Left cardiac atrium (tissue), 4 donors: ENCODE measurements at regions not wholly inside any gene's neighbourhood (a gene's known extent, or its start where the extent isn't known, plus 50 kb on each side); places are given as distances from the start of the nearest gene placed in this dataset.

Experiments
- ATAC-seq, 2 donors: fragments of 200-7000 bp; cut with Tn5 transposase; one replicate each; pipeline ENCODE4 v1.9.1; 2020; ENCODE audit warnings: mild to moderate bottlenecking in 2 of 2, moderate library complexity in 2 of 2
- DNase-seq: peaks from one replicate; pipeline ENCODE4 v3.0.0-alpha.2; 2020
- intact Hi-C, 2 donors: fragments of 100-400 bp; cut with DNase I; formaldehyde crosslinking; loops; one replicate each; pipeline versions ENCODE4 v1.14.1 to v1.15.1; 2022 to 2023
- donor health status: DM: no; HTN: yes; CAD: no.
- donor health status: DM: no; HTN: yes; CAD: no; lungs with severe emphysema.
- donor health status: DM: yes; HTN: yes; CAD: no.
- donor health status: Dilated cardiomyopathy.

GRCh38 chr13:50141375-50141975 lies 126.2 kb downstream of the KCNRG start:
- DNase-seq (no peak), ATAC-seq (peak in 1 of 2 donors; percentile 46)
- intact Hi-C loops: no loop called here

- intact Hi-C loops: no loop called here
- ATAC-seq (no peak), DNase-seq (no peak)
Measured at GRCh38 chr13:50144246-50145160, 129.3 kb downstream of the KCNRG start.

- ATAC-seq (no peak), DNase-seq (no peak)
- intact Hi-C loops: no loop called here
Measured at GRCh38 chr13:50149214-50149613, 134.0 kb downstream of the KCNRG start.

DNA sequence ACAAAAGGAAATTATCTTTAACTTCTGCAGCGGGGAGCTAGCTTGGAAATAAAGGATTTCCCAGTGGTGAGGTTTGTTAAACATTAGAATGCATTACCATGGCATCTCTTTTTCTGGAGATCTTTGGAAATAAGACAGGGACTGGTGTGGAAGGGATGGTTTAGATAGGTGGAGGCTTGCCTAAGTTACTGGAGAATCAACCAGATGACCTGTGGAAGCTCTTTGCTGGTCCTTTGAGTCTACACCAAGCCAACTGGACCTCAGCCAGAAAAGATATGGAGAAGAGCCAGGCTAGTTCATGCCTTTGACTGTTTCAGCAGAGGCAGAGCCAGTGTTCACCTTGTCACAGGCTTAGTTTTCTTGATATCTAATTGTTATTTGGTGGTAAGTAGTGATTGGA lies 134.7 kb downstream of the KCNRG start:
- intact Hi-C loops: no loop called here
- peak; percentile 78 to 84 for ATAC-seq
- peak; percentile 53 for DNase-seq

- no peak for DNase-seq
- ATAC-seq: no peak
- intact Hi-C loops: no loop called here
Measured at GRCh38 chr13:50152224-50152623, 137.0 kb downstream of the KCNRG start.

DNA sequence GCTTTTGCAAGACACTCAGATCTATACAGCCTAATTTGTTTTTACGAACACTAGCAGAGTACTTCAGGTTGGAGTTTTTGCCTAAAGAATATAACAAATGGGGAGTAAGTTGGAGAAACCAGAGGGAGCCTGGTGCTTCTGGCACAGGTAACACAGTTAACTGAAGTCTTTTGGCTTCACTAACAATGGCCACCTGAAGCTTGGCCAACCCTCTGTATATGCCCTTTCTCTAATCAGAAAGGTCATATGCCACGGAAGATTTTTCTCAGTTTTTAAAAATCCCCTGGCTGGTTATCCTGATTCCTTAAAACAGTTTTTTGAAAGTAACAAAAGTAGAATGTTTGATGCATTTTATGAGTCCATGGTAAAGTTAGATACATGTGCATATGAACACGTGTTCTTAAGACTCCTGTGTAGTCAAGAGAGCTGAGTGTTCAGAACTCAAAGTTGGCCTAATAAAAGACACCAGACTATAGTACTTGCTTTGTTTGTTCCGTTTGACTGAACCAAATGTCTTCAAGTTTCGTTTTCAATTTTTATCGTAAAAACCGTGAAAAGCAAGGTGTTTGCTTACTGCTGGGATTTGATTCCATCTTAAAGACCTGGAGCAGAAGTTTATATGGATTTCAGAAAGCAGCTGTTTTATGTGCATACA lies 137.5 kb downstream of the KCNRG start:
- DNase-seq (no peak), ATAC-seq (no peak)
- intact Hi-C loops: no loop called here

DNA sequence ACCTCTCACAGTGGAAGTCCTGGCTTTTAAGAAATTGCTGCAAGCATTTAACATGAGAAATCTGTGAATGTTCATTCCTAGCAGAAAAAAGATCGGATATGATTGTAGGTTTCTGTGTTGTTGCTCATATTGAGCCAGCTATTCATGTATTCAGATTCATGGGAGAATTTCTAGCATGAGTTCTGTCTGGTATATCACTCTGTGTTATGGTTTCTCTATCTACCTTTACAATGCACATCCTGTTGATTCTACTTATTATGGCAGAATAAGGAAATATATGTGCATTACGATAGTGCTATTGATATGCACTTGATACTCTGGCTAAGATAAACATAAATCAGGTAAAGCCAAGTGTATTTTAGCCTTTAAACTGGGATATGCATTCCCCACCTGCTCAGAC lies 138.2 kb downstream of the KCNRG start:
- DNase-seq (no peak), ATAC-seq (no peak)
- intact Hi-C loops: no loop called here

DNA sequence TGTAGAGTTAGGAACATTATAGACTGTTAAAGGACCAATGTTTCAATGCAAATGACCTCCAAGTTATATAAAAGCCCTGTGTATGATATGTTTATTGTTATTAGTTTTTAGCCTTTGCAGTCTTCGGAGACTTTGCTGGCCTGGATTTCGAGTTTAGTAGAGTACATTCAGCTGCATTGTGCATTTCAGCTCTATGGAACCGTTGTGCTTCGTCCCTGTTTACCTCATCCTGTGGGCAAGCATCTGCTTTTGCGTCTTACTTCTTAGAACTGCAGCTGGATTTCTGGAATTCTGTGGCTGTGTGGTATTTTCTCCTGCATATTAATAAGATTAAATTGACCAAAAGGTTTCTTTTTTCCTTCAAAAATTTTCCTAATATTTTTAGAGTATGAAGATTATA lies 138.6 kb downstream of the KCNRG start:
- DNase-seq (no peak), ATAC-seq (no peak)
- intact Hi-C loops: no loop called here

GRCh38 chr13:50154697-50155096 lies 139.5 kb downstream of the KCNRG start:
- DNase-seq (no peak), ATAC-seq (no peak)
- intact Hi-C loops: no loop called here

DNA sequence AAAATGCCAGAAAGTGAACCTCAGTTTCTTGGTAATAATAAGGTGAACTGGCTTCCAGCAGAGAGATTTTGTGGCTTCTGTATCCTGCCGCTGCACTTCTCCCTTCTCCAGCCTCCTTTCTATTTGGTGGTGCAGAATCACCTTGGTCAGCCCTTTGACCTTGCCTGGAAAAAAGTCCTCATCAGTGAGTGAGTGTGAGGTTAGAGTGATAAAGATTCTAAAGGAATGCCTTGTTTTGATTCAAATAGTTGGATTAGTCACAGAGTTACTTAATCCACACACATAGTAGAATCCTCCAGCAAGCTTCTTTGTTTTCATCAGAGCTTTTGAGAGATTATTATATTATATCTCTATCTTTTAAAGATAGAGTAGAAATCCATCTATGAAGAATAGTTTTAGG lies 140.9 kb downstream of the KCNRG start:
- intact Hi-C loops: no loop called here
- DNase-seq (no peak), ATAC-seq (peak in 1 of 2 donors; percentile 86)

DNA sequence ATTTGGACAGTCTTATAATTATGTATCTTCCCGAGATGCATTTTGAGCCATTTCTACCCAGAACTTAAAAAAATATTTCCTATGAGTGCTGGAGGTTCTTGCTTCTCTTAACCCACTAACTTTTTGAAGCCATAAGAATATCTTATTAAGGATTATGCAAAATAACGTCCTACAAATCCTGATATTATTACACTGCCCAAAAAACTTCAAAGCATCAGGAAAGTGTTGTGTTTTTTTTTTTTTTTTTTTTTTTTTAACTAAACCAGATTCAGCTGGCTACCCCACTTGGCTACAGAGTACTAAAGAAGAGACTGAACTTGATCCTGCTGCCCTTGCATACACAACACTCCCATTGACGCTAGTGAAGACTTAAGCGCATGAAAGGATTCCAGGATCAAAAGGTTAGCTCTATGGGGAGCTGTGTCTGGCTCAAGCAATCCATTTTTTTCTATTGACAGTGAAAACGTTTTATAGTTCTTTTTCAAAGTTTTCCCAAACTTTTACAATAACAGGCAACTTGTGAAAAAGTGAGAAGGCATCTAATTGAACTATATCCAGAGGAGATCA lies 141.4 kb downstream of the KCNRG start:
- ATAC-seq: no peak
- DNase-seq: no peak
- intact Hi-C loops: no loop called here

DNA sequence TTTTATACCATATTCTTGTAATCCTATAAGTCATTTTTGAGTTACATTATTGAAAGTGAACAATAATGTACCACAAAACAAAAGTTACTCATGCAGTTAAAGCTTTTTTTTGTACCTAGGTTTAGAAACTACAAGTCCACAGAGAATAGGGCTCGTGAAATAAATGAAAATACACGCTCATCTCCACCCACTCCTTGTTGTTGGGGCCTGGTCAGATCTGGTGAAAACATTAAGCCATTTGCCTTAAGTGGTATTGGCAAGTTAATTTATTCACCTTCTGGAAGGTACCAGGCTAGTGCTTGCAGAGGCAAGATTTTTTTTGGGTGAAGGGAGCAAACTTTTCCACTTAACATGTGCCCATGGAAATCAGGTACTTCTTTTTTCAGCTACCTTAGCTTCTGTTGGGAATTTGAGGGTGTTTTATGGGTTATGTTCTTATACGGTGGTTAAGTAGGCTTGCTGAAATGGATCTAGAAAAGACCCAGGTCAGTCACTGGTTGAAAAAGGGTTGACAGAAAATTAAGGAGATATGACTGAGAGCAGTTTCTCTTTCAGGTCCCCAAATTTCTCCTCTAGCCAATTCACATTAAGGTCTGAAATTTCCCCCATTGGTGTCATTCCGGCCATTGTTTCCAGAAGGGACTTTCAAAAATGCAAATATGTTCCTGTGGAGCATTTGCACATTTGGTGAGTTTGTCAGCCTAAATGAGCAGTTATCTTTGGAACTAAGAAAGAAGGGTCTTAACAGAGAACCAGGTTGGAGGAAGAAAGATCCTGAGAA lies 143.3 kb downstream of the KCNRG start:
- DNase-seq (no peak), ATAC-seq (no peak)
- intact Hi-C loops: no loop called here

GRCh38 chr13:50159607-50160006 lies 144.4 kb downstream of the KCNRG start:
- intact Hi-C loops: no loop called here
- ATAC-seq: no peak
- DNase-seq: no peak

GRCh38 chr13:50161052-50161451 lies 145.8 kb downstream of the KCNRG start:
- ATAC-seq (peak in 1 of 2 donors; percentile 29), DNase-seq (no peak)
- intact Hi-C loops: no loop called here

GRCh38 chr13:50162001-50162400 lies 146.8 kb downstream of the KCNRG start:
- ATAC-seq: peak in 1 of 2 donors; percentile 16

GRCh38 chr13:50162567-50162966 lies 147.3 kb downstream of the KCNRG start:
- no peak for DNase-seq
- intact Hi-C loops: no loop called here
- no peak for ATAC-seq

More at GRCh38 chr13:50162001-50162400, 146.8 kb downstream of the KCNRG start:
- DNase-seq: no peak
- intact Hi-C loops: no loop called here

DNA sequence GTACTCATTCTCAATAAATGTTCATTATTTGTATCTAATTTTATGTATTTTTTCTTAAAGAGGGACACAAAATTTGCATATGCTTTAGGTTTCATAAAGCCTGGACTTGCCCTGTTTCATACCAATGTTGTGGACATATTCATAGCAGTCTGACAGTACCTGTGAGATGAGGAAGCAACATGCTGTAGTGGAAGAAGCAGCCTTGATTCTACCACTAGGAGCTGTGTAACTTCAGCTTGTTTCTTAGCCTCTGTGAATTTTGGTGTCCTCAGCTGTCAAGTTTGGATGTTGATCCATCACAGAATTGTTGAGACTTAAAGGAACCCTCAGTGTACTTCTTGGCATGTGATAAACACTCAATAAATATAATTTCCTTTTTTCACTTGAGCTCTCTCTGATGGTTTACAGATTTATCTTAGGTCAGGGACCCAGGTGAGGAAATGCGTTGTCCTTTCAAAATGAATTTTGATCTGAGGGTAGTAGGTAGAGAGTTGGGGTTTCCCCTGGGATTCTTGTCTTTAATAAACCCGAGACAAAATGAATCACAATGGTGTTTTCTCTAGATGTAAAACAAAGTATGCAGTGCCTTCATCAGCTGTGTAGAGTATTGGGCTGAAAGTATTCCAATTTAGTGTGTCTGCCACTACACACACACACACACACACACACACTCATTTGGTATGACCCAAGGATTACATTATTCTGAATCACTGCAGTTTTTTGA lies 152.1 kb downstream of the KCNRG start:
- DNase-seq (no peak), ATAC-seq (no peak)
- intact Hi-C loops: no loop called here

DNA sequence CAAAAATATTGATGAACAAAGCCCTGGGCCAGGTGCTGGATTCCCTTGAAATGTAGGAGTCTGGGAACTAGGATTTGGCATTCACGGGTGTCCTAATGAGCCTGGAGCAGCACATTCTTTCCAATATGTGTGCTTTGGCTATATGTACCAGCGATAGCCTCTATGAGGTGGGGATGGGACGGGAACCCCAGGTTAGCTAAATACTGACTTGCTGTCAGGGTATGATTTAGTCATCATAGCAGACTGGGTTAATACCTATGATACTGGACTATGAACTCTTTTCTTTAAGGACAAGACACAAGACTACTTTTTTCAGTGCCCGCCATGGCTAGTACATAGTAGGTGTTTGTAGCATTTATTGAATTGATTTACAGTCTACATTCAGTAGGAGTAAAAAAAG lies 152.7 kb downstream of the KCNRG start:
- intact Hi-C loops: no loop called here
- ATAC-seq: no peak
- DNase-seq: no peak

DNA sequence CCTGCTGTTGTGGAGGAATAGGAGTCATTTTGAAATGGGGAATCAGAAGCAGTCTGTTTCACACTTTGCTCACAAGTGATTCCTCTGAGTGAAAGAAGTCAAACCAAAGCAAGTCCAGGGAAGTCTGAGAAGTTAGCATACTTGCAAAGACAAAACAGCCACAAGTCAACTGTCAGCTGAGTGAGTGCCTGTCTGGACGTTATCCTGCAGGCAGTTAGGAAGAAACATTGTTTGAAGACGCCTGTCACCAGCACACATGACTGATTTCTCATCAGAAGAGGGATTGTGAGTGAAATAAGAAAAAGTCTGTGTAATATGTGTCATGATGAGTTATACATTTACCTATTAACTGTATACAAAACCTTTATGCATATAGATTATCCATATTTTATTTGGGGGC lies 153.5 kb downstream of the KCNRG start:
- ATAC-seq: no peak
- DNase-seq: no peak
- intact Hi-C loops: no loop called here
